ENCODE measurements at regions not wholly inside any gene's neighbourhood (a gene's known extent, or its start where the extent isn't known, plus 50 kb on each side); places are given as distances from the start of the nearest gene placed in this dataset.

DNA sequence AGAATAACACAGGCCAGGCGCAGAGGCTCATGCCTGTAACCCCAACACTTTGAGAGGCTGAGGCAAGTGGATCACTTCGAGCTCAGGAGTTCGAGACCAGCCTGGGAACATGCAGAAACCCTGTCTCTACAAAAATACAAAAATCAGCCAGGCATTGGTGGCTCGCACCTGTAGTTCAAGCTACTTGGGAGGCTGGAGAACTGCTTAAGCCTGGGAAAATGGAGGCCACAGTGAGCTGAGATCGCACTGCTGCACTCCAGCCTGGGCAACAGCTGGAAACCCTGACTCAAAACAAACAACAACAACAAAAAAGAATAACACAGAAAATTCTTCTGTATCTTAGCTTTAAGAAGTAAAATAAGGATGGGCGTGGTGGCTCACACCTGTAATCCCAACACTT lies 440.3 kb downstream of the LRATD1 start:
- no peaks in the 10 kb centered on the region for H3F3A ChIP-seq (replicated peaks; ENCODE audit: insufficient read depth)
- H4K20me1 ChIP-seq (ENCODE audit: insufficient read depth), result no peaks in the 10 kb centered on the region
- WGBS (ENCODE audit: low lambda C conversion rate), result 19% methylated on average over 6 of the region's 6 CpGs
- no peaks in the 10 kb centered on the region for H3K36me3 ChIP-seq (replicated peaks in 1 of 2; ENCODE audit: control insufficient read depth in 1 of 2, insufficient read depth in 2 of 2, low read length in 1 of 2)
- H3K9ac ChIP-seq, result no peak overlapping the region
- CTCF ChIA-PET, result interaction anchor here (0.7 to 1.1 kb wide), 6 partner anchors 9 to 503 kb away, joined by 3 read pairs; no protein-coding TSS in a partner anchor
- no peak overlapping the region for H2AFZ ChIP-seq (ENCODE audit: low read depth)
- H3K27ac ChIP-seq (ENCODE audit: low read depth in 2 of 2, low read length in 1 of 2), result no peak overlapping the region
- H3K4me3 ChIP-seq (ENCODE audit: low read depth in 2 of 2, low read length in 1 of 2), result no peak overlapping the region
- H3K9me2 ChIP-seq, result no peaks in the 10 kb centered on the region
- POLR2A ChIA-PET, result no interaction called here
- H3K27me3 ChIP-seq (ENCODE audit: insufficient read depth), result no peaks in the 10 kb centered on the region
- H3K4me1 ChIP-seq (ENCODE audit: control insufficient read depth in 1 of 2, insufficient read depth in 2 of 2, low read depth in 1 of 2, low read length in 1 of 2), result no peaks in the 10 kb centered on the region
- H3K4me2 ChIP-seq, result no peak overlapping the region
- TF ChIP-seq, protein P1, sequence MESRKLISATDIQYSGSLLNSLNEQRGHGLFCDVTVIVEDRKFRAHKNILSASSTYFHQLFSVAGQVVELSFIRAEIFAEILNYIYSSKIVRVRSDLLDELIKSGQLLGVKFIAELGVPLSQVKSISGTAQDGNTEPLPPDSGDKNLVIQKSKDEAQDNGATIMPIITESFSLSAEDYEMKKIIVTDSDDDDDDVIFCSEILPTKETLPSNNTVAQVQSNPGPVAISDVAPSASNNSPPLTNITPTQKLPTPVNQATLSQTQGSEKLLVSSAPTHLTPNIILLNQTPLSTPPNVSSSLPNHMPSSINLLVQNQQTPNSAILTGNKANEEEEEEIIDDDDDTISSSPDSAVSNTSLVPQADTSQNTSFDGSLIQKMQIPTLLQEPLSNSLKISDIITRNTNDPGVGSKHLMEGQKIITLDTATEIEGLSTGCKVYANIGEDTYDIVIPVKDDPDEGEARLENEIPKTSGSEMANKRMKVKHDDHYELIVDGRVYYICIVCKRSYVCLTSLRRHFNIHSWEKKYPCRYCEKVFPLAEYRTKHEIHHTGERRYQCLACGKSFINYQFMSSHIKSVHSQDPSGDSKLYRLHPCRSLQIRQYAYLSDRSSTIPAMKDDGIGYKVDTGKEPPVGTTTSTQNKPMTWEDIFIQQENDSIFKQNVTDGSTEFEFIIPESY (IDR thresholded peaks at IDR 0.05; ENCODE audit: borderline replicate concordance, low read depth), result no peak
- TF ChIP-seq RFX5 (IDR thresholded peaks at IDR 0.05; ENCODE audit: low read length) (no peak), NFIC (IDR thresholded peaks at IDR 0.05; ENCODE audit: borderline replicate concordance) (no peak), POLR2AphosphoS5 (IDR thresholded peaks at IDR 0.05; ENCODE audit: low read depth, low read length) (no peak), RAD21 (IDR thresholded peaks at IDR 0.05; ENCODE audit: low read length) (no peak), RXRA (IDR thresholded peaks at IDR 0.05; ENCODE audit: borderline replicate concordance, low read depth) (no peak), MXI1 (IDR thresholded peaks at IDR 0.05; ENCODE audit: low read depth, low read length) (no peak)
- TF ChIP-seq, protein P2, sequence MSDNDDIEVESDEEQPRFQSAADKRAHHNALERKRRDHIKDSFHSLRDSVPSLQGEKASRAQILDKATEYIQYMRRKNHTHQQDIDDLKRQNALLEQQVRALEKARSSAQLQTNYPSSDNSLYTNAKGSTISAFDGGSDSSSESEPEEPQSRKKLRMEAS (IDR thresholded peaks at IDR 0.05; ENCODE audit: low read depth), result no peak
- TF ChIP-seq, protein P3, sequence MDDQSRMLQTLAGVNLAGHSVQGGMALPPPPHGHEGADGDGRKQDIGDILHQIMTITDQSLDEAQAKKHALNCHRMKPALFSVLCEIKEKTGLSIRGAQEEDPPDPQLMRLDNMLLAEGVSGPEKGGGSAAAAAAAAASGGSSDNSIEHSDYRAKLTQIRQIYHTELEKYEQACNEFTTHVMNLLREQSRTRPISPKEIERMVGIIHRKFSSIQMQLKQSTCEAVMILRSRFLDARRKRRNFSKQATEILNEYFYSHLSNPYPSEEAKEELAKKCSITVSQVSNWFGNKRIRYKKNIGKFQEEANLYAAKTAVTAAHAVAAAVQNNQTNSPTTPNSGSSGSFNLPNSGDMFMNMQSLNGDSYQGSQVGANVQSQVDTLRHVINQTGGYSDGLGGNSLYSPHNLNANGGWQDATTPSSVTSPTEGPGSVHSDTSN (IDR thresholded peaks at IDR 0.05), result no peak
- no peaks in the 10 kb centered on the region for H3K79me2 ChIP-seq (ENCODE audit: insufficient read depth)
- no peak for DNase-seq
- H3K9me3 ChIP-seq, result no peaks in the 10 kb centered on the region

DNA sequence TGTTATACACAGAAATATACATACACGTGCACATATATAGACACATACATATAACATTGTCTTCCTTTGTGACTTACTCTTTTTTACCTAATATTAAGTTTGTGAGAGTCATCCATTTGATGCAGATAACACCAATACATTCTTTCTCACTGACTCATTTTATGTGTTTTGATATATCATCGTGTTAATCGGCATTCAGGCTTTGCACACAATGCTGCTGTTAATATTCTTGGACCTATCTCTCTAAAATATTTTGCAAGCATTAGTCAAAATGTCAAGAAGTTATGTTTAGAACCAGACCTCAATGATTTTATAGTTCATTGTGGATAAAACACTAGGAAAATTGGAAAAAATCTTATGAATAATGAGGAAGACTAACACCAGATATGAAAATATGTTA lies 441.1 kb downstream of the LRATD1 start:
- CTCF ChIA-PET, result no interaction called here
- H3K4me3 ChIP-seq (ENCODE audit: low read depth in 2 of 2, low read length in 1 of 2), result no peak overlapping the region
- H3K9ac ChIP-seq, result no peak overlapping the region
- no peaks in the 10 kb centered on the region for H3K9me2 ChIP-seq
- TF ChIP-seq MEF2A (IDR thresholded peaks at IDR 0.05; ENCODE audit: borderline replicate concordance, low read depth) (no peak), EZH2phosphoT487 (IDR thresholded peaks at IDR 0.05; ENCODE audit: borderline replicate concordance, low read depth) (no peak), NRF1 (IDR thresholded peaks at IDR 0.05; ENCODE audit: low read depth, low read length) (no peak), RCOR1 (IDR thresholded peaks at IDR 0.05; ENCODE audit: low read length) (no peak), RXRA (IDR thresholded peaks at IDR 0.05; ENCODE audit: borderline replicate concordance, low read depth) (no peak)
- TF ChIP-seq, protein P4, sequence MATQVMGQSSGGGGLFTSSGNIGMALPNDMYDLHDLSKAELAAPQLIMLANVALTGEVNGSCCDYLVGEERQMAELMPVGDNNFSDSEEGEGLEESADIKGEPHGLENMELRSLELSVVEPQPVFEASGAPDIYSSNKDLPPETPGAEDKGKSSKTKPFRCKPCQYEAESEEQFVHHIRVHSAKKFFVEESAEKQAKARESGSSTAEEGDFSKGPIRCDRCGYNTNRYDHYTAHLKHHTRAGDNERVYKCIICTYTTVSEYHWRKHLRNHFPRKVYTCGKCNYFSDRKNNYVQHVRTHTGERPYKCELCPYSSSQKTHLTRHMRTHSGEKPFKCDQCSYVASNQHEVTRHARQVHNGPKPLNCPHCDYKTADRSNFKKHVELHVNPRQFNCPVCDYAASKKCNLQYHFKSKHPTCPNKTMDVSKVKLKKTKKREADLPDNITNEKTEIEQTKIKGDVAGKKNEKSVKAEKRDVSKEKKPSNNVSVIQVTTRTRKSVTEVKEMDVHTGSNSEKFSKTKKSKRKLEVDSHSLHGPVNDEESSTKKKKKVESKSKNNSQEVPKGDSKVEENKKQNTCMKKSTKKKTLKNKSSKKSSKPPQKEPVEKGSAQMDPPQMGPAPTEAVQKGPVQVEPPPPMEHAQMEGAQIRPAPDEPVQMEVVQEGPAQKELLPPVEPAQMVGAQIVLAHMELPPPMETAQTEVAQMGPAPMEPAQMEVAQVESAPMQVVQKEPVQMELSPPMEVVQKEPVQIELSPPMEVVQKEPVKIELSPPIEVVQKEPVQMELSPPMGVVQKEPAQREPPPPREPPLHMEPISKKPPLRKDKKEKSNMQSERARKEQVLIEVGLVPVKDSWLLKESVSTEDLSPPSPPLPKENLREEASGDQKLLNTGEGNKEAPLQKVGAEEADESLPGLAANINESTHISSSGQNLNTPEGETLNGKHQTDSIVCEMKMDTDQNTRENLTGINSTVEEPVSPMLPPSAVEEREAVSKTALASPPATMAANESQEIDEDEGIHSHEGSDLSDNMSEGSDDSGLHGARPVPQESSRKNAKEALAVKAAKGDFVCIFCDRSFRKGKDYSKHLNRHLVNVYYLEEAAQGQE (IDR thresholded peaks at IDR 0.05; ENCODE audit: low read depth, low read length), result no peak
- POLR2A ChIA-PET, result no interaction called here
- no peaks in the 10 kb centered on the region for H3K9me3 ChIP-seq
- 24% methylated on average over 3 of the region's 3 CpGs for WGBS (ENCODE audit: low lambda C conversion rate)
- no peaks in the 10 kb centered on the region for H3K36me3 ChIP-seq (replicated peaks in 1 of 2; ENCODE audit: control insufficient read depth in 1 of 2, insufficient read depth in 2 of 2, low read length in 1 of 2)
- H3K27ac ChIP-seq (ENCODE audit: low read depth in 2 of 2, low read length in 1 of 2), result no peak overlapping the region
- no peaks in the 10 kb centered on the region for H3F3A ChIP-seq (replicated peaks; ENCODE audit: insufficient read depth)
- H4K20me1 ChIP-seq (ENCODE audit: insufficient read depth), result no peaks in the 10 kb centered on the region
- no peak overlapping the region for H3K4me2 ChIP-seq
- no peak overlapping the region for H2AFZ ChIP-seq (ENCODE audit: low read depth)
- DNase-seq, result no peak
- H3K27me3 ChIP-seq (ENCODE audit: insufficient read depth), result no peaks in the 10 kb centered on the region
- H3K4me1 ChIP-seq (ENCODE audit: control insufficient read depth in 1 of 2, insufficient read depth in 2 of 2, low read depth in 1 of 2, low read length in 1 of 2), result no peaks in the 10 kb centered on the region
- no peaks in the 10 kb centered on the region for H3K79me2 ChIP-seq (ENCODE audit: insufficient read depth)

All from SK-N-SH (cell line).